A549 (cell line): ENCODE measurements at regions not wholly inside any gene's neighbourhood (a gene's known extent, or its start where the extent isn't known, plus 50 kb on each side); places are given as distances from the start of the nearest gene placed in this dataset.

Source experiments
- CHD4 ChIP-seq: fragments of 200-600 bp; sonication (generic); IDR thresholded peaks from 2 replicates; pipeline ENCODE4 v1.6.1; 2016; ENCODE audit warnings: antibody characterized with exemption, mild to moderate bottlenecking, borderline replicate concordance
- CTCF ChIP-seq: fragments of >200 bp; sonication (Bioruptor Twin); formaldehyde crosslinking; IDR thresholded peaks from 3 replicates; pipeline ENCODE4 v1.5.1; 2016

GRCh38 chr7:12741951-12742575 is 54.6 kb downstream of the ARL4A start:
- TF ChIP-seq CTCF (no peak), CHD4 (no peak)
